ENCODE measurements at regions not wholly inside any gene's neighbourhood (a gene's known extent, or its start where the extent isn't known, plus 50 kb on each side); places are given as distances from the start of the nearest gene placed in this dataset.

DNA sequence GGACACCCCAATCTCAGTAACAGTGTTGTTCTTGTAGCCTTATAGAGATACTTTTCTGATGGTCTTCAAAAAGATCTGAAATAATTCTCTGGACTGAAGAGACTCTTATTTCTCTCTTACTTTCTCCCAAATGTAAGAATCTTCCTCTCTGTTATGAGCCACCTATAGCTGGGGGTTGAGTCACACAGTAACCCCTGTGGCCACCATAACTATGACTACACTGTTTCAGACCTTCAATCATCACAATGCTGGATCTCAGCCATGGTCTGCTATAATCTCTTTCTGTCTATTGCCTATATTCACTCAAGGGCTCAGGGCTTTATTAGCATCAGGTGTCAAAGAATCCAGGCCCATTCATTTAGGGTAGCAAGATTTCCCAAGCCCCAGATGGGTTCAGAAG lies 436.9 kb downstream of the KDM5D start:
- no peak for DNase-seq (ENCODE audit: low spot score)
- Mint-ChIP-seq H3K4me3 (no peak overlapping the region), H3K27me3 (ENCODE audit: insufficient read depth) (no peaks in the 10 kb centered on the region), H3K9me3 (no peaks in the 10 kb centered on the region), H3K27ac (no peak overlapping the region), H3K4me1 (ENCODE audit: low read depth) (no peaks in the 10 kb centered on the region), H3K36me3 (ENCODE audit: low read depth) (no peaks in the 10 kb centered on the region)
- intact Hi-C loops (cut with micrococcal nuclease), result no loop called here

DNA sequence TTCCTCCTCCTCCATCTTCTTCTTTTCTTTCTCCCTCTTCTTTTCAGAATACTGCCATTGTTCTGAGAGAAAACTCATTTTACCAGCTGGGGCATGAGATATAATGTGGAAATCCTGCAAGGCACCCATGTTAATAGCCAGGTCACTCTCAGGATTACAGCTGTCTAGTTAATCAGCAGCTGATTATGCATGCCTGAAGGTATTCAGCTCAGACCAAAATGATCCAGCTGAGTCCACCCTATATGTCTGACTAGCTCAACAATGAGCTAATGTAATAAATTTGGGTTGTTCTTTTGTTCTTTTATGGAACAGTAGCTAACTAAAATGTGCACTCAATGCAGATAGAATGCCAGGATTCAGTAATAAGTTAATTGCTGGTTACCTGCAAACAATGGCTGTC lies 441.4 kb downstream of the KDM5D start:
- H3K9me3 Mint-ChIP-seq, result no peaks in the 10 kb centered on the region
- no peak for DNase-seq (ENCODE audit: low spot score)
- no peak overlapping the region for H3K27ac Mint-ChIP-seq
- H3K27me3 Mint-ChIP-seq (ENCODE audit: insufficient read depth), result no peaks in the 10 kb centered on the region
- H3K4me3 Mint-ChIP-seq, result no peak overlapping the region
- no peaks in the 10 kb centered on the region for H3K4me1 Mint-ChIP-seq (ENCODE audit: low read depth)
- H3K36me3 Mint-ChIP-seq (ENCODE audit: low read depth), result no peaks in the 10 kb centered on the region
- intact Hi-C loops (cut with micrococcal nuclease), result no loop called here

- Mint-ChIP-seq H3K4me3 (no peak overlapping the region), H3K27me3 (ENCODE audit: insufficient read depth) (no peaks in the 10 kb centered on the region), H3K4me1 (ENCODE audit: low read depth) (no peaks in the 10 kb centered on the region), H3K27ac (no peak overlapping the region), H3K9me3 (no peaks in the 10 kb centered on the region), H3K36me3 (ENCODE audit: low read depth) (no peaks in the 10 kb centered on the region)
- intact Hi-C loops (cut with micrococcal nuclease), result no loop called here
- DNase-seq (ENCODE audit: low spot score), result no peak
Observed at GRCh38 chrY:19290925-19291324, 453.6 kb downstream of the KDM5D start.

DNA sequence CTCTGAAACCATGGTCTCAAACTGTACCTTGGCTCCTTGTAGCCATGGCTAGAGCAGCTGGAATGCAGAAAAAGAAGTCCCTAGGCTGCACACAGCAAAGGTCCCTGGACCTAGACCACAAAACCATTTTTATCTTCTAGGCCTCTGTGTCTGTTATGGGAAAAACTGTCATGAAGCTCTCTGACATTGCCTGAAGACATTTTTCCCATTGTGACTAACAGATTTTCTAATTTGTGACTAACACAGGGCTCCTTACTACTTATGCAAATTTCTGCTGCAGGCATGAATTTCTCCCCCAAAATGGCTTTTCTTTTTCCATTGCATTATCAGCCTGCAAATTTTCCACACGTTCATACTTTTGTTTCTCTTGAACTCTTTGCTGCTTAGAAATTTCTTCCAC lies 470.4 kb downstream of the KDM5D start:
- no peak for DNase-seq (ENCODE audit: low spot score)
- intact Hi-C loops (cut with micrococcal nuclease), result no loop called here
- no peaks in the 10 kb centered on the region for H3K4me1 Mint-ChIP-seq (ENCODE audit: low read depth)
- H3K27ac Mint-ChIP-seq, result no peak overlapping the region
- no peak overlapping the region for H3K4me3 Mint-ChIP-seq
- no peaks in the 10 kb centered on the region for H3K36me3 Mint-ChIP-seq (ENCODE audit: low read depth)
- H3K9me3 Mint-ChIP-seq, result no peaks in the 10 kb centered on the region
- no peaks in the 10 kb centered on the region for H3K27me3 Mint-ChIP-seq (ENCODE audit: insufficient read depth)

GRCh38 chrY:19268331-19268730 lies 476.2 kb downstream of the KDM5D start:
- Mint-ChIP-seq H3K4me1 (ENCODE audit: low read depth) (no peaks in the 10 kb centered on the region), H3K4me3 (no peak overlapping the region), H3K27me3 (ENCODE audit: insufficient read depth) (no peaks in the 10 kb centered on the region), H3K9me3 (no peaks in the 10 kb centered on the region), H3K36me3 (ENCODE audit: low read depth) (no peaks in the 10 kb centered on the region), H3K27ac (no peak overlapping the region)
- intact Hi-C loops (cut with micrococcal nuclease), result no loop called here
- DNase-seq (ENCODE audit: low spot score), result no peak

GRCh38 chrY:19265404-19265803 lies 479.1 kb downstream of the KDM5D start:
- Mint-ChIP-seq H3K4me1 (ENCODE audit: low read depth) (no peaks in the 10 kb centered on the region), H3K9me3 (no peaks in the 10 kb centered on the region)

DNA sequence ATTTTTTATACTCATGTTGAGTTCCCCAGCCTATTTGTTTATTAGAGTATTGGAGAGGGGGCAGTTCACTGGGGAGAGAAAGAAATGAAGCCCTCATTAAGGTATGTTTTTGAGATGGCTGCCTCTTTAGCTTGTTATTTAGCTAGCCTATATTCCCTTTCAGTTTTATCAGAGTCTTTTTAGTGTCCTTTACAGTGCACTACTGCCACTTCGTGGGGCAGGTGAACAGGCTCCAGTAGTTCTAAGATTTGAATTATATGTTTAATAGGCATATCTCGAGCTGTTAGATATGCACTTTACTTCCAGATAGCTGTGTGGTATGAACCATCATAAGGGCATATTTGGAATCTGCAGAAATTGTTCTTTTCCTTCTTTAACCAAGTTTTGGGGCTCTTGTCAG lies 482.2 kb downstream of the KDM5D start:
- Mint-ChIP-seq H3K4me3 (no peak overlapping the region), H3K36me3 (ENCODE audit: low read depth) (no peaks in the 10 kb centered on the region), H3K4me1 (ENCODE audit: low read depth) (no peaks in the 10 kb centered on the region), H3K27ac (no peak overlapping the region), H3K9me3 (no peaks in the 10 kb centered on the region), H3K27me3 (ENCODE audit: insufficient read depth) (no peaks in the 10 kb centered on the region)
- DNase-seq (ENCODE audit: low spot score), result no peak
- intact Hi-C loops (cut with micrococcal nuclease), result no loop called here

More at GRCh38 chrY:19265404-19265803, 479.1 kb downstream of the KDM5D start:
- Mint-ChIP-seq H3K36me3 (ENCODE audit: low read depth) (no peaks in the 10 kb centered on the region), H3K4me3 (no peak overlapping the region), H3K27me3 (ENCODE audit: insufficient read depth) (no peaks in the 10 kb centered on the region), H3K27ac (no peak overlapping the region)
- intact Hi-C loops (cut with micrococcal nuclease), result no loop called here
- DNase-seq (ENCODE audit: low spot score), result no peak

GRCh38 chrY:19232276-19232994 lies 458.9 kb upstream of the HSFY2 start:
- Mint-ChIP-seq H3K4me1 (ENCODE audit: low read depth) (peaks cover 19% of the 10 kb centered on the region), H3K4me3 (peak overlapping the region; percentile 30), H3K9me3 (no peaks in the 10 kb centered on the region), H3K27me3 (ENCODE audit: insufficient read depth) (peaks cover 2% of the 10 kb centered on the region), H3K27ac (no peak overlapping the region), H3K36me3 (ENCODE audit: low read depth) (no peaks in the 10 kb centered on the region)
- peak; percentile 17 for DNase-seq (ENCODE audit: low spot score)
- intact Hi-C loops (cut with micrococcal nuclease), result no loop called here

DNA sequence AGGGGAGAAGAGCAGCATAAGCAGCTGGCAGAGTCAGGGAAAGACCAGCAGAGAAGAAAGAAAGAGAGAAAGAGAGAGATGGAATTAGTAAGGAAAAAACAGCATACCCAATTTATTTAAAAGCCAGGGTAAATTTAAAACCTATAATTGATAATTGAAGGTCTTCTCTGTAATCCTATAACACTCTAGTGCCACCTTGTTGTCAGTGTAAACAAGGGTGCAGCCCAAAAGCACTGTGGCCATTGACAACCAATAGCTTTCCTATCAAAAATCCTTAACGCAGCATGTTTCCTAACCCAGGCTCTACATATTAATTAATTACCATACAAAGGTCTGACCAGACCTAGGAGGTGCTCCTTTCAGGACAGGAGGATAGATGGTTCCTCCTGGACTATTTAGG lies 447.2 kb upstream of the HSFY2 start:
- no peaks in the 10 kb centered on the region for H3K36me3 Mint-ChIP-seq (ENCODE audit: low read depth)

DNA sequence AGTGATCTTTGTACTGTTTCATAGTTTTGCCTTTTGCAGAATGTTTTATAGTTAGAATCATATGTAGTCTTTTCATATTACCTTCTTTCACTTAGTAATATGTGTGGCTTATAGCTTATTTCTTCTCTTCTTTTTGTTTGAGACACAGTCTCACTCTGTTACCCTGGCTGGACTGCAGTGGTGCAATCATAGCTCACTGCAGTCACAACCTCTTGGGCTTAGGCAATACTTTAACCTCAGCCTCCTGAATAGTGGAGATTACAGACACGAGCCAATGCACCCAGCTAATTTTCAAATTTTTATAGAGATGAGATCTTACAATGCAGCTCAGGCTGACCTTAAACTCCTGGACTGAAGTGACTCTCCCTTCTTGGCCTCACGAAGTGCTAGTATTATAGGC lies 435.4 kb upstream of the HSFY2 start:
- no peaks in the 10 kb centered on the region for H3K27me3 Mint-ChIP-seq (ENCODE audit: insufficient read depth)
- no peak overlapping the region for H3K4me3 Mint-ChIP-seq
- intact Hi-C loops (cut with micrococcal nuclease), result no loop called here
- no peaks in the 10 kb centered on the region for H3K4me1 Mint-ChIP-seq (ENCODE audit: low read depth)
- no peak overlapping the region for H3K27ac Mint-ChIP-seq
- no peak for DNase-seq (ENCODE audit: low spot score)
- no peaks in the 10 kb centered on the region for H3K9me3 Mint-ChIP-seq
- H3K36me3 Mint-ChIP-seq (ENCODE audit: low read depth), result no peaks in the 10 kb centered on the region

More for the DNA sequence above, 447.2 kb upstream of the HSFY2 start:
- DNase-seq (ENCODE audit: low spot score), result no peak
- Mint-ChIP-seq H3K27me3 (ENCODE audit: insufficient read depth) (no peaks in the 10 kb centered on the region), H3K27ac (no peak overlapping the region), H3K9me3 (no peaks in the 10 kb centered on the region), H3K4me1 (ENCODE audit: low read depth) (no peaks in the 10 kb centered on the region), H3K4me3 (no peak overlapping the region)
- intact Hi-C loops (cut with micrococcal nuclease), result no loop called here

DNA sequence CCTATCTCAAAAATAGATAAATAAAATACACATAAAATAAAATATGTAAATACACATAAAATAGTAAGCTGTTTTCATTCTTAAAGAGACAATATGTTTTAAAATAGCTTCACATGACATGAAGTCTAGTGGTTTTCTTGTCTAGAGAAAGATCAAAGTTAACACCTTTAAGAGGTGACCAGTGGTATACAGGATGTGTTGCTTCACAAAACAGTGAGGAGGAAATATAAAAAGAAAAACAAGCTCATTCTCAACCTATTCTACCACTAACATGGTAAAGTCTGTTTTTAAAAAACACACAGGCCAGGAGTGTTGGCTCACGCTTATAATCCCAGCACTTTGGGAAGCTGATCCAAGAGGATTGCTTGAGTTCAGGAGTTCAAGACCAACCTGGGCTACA lies 433.5 kb upstream of the HSFY2 start:
- no peaks in the 10 kb centered on the region for H3K36me3 Mint-ChIP-seq (ENCODE audit: low read depth)
- H3K27me3 Mint-ChIP-seq (ENCODE audit: insufficient read depth), result no peaks in the 10 kb centered on the region
- intact Hi-C loops (cut with micrococcal nuclease), result no loop called here
- no peak for DNase-seq (ENCODE audit: low spot score)
- H3K4me1 Mint-ChIP-seq (ENCODE audit: low read depth), result no peaks in the 10 kb centered on the region
- no peak overlapping the region for H3K4me3 Mint-ChIP-seq
- no peak overlapping the region for H3K27ac Mint-ChIP-seq
- H3K9me3 Mint-ChIP-seq, result no peaks in the 10 kb centered on the region

GRCh38 chrY:19180824-19181223 lies 407.3 kb upstream of the HSFY2 start:
- H3K4me3 Mint-ChIP-seq, result no peak overlapping the region
- no peak overlapping the region for H3K27ac Mint-ChIP-seq
- no peaks in the 10 kb centered on the region for H3K27me3 Mint-ChIP-seq (ENCODE audit: insufficient read depth)
- no peak for DNase-seq (ENCODE audit: low spot score)
- peaks cover 11% of the 10 kb centered on the region for H3K9me3 Mint-ChIP-seq
- H3K4me1 Mint-ChIP-seq (ENCODE audit: low read depth), result no peaks in the 10 kb centered on the region
- no peaks in the 10 kb centered on the region for H3K36me3 Mint-ChIP-seq (ENCODE audit: low read depth)
- intact Hi-C loops (cut with micrococcal nuclease), result no loop called here

GRCh38 chrY:19168202-19168565 lies 394.6 kb upstream of the HSFY2 start:
- Mint-ChIP-seq H3K4me1 (ENCODE audit: low read depth) (no peaks in the 10 kb centered on the region), H3K9me3 (no peaks in the 10 kb centered on the region), H3K27ac (no peak overlapping the region), H3K36me3 (ENCODE audit: low read depth) (no peaks in the 10 kb centered on the region), H3K4me3 (no peak overlapping the region), H3K27me3 (ENCODE audit: insufficient read depth) (no peaks in the 10 kb centered on the region)
- intact Hi-C loops (cut with micrococcal nuclease), result no loop called here
- no peak for DNase-seq (ENCODE audit: low spot score)

All from activated T-helper 1 cell treated with anti-CD3 and anti-CD28 coated beads, Interleukin-12 subunit alpha, Interleukin-12 subunit beta, Interleukin-2, Interleukin-4 antibody, amounts not matched to agents 30 ng/mL and 10 ng/mL and 1 ng/mL, durations not matched to agents 14 hours and 24 hours and 36 hours (primary cell).